ENCODE measurements at regions not wholly inside any gene's neighbourhood (a gene's known extent, or its start where the extent isn't known, plus 50 kb on each side); places are given as distances from the start of the nearest gene placed in this dataset.

DNA sequence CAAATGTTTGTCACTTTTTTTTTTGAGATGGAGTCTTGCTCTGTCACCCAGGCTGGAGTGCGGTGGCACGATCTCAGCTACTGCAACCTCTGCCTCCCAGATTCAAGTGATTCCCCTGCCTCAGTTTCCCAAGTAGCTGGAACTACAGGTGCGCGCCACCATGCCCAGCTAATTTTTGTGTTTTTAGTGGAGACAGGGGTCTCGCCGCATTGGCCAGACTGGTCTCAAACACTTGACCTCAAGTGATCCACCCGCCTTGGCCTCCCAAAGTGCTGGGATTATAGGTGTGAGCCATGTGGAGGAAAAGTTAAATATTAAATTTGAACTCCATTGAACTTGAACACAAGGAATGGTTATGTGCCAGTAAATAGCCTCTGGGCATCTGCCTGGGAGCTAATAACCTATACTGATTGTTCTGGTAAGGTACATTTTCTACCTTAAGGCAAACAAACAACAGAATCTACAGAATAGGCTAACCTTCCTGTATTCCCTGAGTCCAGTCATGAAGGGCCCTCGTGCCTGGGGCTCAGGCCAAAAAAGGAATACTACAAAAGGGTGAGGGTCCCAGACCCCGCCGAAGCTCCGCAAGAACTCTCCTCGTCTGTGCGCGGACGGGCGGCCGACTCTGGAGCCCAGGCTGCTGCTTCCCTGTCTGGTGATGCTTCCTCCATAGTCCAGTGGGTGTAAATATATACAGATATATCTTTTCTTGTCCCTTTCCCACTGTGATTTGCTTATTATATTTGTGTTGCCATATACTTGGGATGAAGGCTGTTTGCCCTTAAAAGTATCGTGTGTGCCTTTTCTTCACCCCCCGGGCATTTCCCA, 74.0 kb upstream of the EIF5 start:
- intact Hi-C loops (cut with micrococcal nuclease; ENCODE audit: unreplicated experiment), result no loop called here
- Mint-ChIP-seq H3K27ac (ENCODE audit: unreplicated experiment) (peak overlapping the region; percentile 63), H3K36me3 (ENCODE audit: insufficient read depth, unreplicated experiment) (no peaks in the 10 kb centered on the region), H3K9me3 (ENCODE audit: unreplicated experiment) (no peaks in the 10 kb centered on the region), H3K4me1 (ENCODE audit: low read depth, unreplicated experiment) (peaks cover 6% of the 10 kb centered on the region), H3K4me3 (ENCODE audit: unreplicated experiment) (peak overlapping the region; percentile 82), H3K27me3 (ENCODE audit: insufficient read depth, unreplicated experiment) (no peaks in the 10 kb centered on the region)
- no peaks in the 10 kb centered on the region for H3K9me3 ChIP-seq
- TF ChIP-seq, protein P1, sequence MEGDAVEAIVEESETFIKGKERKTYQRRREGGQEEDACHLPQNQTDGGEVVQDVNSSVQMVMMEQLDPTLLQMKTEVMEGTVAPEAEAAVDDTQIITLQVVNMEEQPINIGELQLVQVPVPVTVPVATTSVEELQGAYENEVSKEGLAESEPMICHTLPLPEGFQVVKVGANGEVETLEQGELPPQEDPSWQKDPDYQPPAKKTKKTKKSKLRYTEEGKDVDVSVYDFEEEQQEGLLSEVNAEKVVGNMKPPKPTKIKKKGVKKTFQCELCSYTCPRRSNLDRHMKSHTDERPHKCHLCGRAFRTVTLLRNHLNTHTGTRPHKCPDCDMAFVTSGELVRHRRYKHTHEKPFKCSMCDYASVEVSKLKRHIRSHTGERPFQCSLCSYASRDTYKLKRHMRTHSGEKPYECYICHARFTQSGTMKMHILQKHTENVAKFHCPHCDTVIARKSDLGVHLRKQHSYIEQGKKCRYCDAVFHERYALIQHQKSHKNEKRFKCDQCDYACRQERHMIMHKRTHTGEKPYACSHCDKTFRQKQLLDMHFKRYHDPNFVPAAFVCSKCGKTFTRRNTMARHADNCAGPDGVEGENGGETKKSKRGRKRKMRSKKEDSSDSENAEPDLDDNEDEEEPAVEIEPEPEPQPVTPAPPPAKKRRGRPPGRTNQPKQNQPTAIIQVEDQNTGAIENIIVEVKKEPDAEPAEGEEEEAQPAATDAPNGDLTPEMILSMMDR (IDR thresholded peaks at IDR 0.05; ENCODE audit: insufficient read depth in 1 of 2, low read depth in 1 of 2, low read length in 1 of 2, severe bottlenecking in 1 of 2, unreplicated experiment in 1 of 2), result no peak
- H3K4me1 ChIP-seq, result no peaks in the 10 kb centered on the region
- DNase-seq, result no peak
- H3K27me3 ChIP-seq (replicated peaks; ENCODE audit: control insufficient read depth, insufficient read depth, low read length), result no peaks in the 10 kb centered on the region
- H3K36me3 ChIP-seq (ENCODE audit: control insufficient read depth, insufficient read depth, low read length), result no peaks in the 10 kb centered on the region
- no TSS peak for BruUV-seq (replicated peaks)
- POLR2A ChIA-PET, result no interaction called here
- CTCF ChIA-PET, result no interaction called here
- H3K4me3 ChIP-seq (ENCODE audit: low read depth, low read length), result peak overlapping the region; percentile 37

DNA sequence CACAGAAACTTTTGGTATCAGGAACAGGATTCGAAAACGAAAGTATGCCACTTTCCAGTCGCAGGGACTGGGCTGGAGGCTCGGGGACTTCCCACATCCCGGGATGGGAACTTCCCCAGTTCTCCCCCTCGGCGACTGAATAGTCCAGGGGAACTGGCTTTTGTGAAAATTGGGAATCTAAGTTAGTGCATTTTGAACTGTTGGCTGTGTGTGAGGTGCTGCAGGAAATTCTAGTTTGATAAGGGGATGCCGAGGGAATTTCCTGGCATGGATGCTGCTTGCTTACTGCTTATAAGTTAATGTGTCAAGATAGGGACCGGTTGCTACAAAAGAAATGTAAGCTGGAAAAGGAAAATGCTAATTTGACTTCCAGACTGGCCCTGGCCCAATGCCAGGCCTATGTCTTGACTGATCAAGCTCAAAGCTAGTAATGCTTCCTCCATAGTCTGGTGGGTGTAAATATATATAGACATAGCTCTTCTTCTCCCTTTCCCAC, 73.4 kb upstream of the EIF5 start:
- no peaks in the 10 kb centered on the region for H3K36me3 ChIP-seq (ENCODE audit: control insufficient read depth, insufficient read depth, low read length)
- DNase-seq, result peak in 1 of 2 experiments; percentile 27
- TF ChIP-seq, protein P1 (IDR thresholded peaks at IDR 0.05; ENCODE audit: insufficient read depth in 1 of 2, low read depth in 1 of 2, low read length in 1 of 2, severe bottlenecking in 1 of 2, unreplicated experiment in 1 of 2), result no peak
- no peaks in the 10 kb centered on the region for H3K36me3 Mint-ChIP-seq (ENCODE audit: insufficient read depth, unreplicated experiment)
- no peaks in the 10 kb centered on the region for H3K27me3 Mint-ChIP-seq (ENCODE audit: insufficient read depth, unreplicated experiment)
- H3K27ac Mint-ChIP-seq (ENCODE audit: unreplicated experiment), result peak overlapping the region; percentile 63
- ChIA-PET POLR2A (interaction anchor here (0.6 kb wide), 1 partner anchor 118 kb away, joined by 5 read pairs; no protein-coding TSS in a partner anchor), CTCF (no interaction called here)
- no peaks in the 10 kb centered on the region for H3K4me1 ChIP-seq
- no peaks in the 10 kb centered on the region for H3K9me3 Mint-ChIP-seq (ENCODE audit: unreplicated experiment)
- no peaks in the 10 kb centered on the region for H3K27me3 ChIP-seq (replicated peaks; ENCODE audit: control insufficient read depth, insufficient read depth, low read length)
- intact Hi-C loops (cut with micrococcal nuclease; ENCODE audit: unreplicated experiment), result no loop called here
- H3K4me3 ChIP-seq (ENCODE audit: low read depth, low read length), result peak overlapping the region; percentile 37
- H3K4me1 Mint-ChIP-seq (ENCODE audit: low read depth, unreplicated experiment), result peaks cover 6% of the 10 kb centered on the region
- BruUV-seq (replicated peaks), result no TSS peak
- peak overlapping the region; percentile 82 for H3K4me3 Mint-ChIP-seq (ENCODE audit: unreplicated experiment)
- H3K9me3 ChIP-seq, result no peaks in the 10 kb centered on the region

- no peaks in the 10 kb centered on the region for H3K27me3 ChIP-seq (replicated peaks; ENCODE audit: control insufficient read depth, insufficient read depth, low read length)
- no peaks in the 10 kb centered on the region for H3K27me3 Mint-ChIP-seq (ENCODE audit: insufficient read depth, unreplicated experiment)
- H3K36me3 ChIP-seq (ENCODE audit: control insufficient read depth, insufficient read depth, low read length), result no peaks in the 10 kb centered on the region
- no peak overlapping the region for H3K4me3 ChIP-seq (ENCODE audit: low read depth, low read length)
- H3K9me3 Mint-ChIP-seq (ENCODE audit: unreplicated experiment), result no peaks in the 10 kb centered on the region
- peaks cover 5% of the 10 kb centered on the region; the same call in 1 of the 2 replicates for H3K4me1 ChIP-seq
- BruUV-seq (replicated peaks), result no TSS peak
- no peaks in the 10 kb centered on the region for H3K36me3 Mint-ChIP-seq (ENCODE audit: insufficient read depth, unreplicated experiment)
- H3K4me3 Mint-ChIP-seq (ENCODE audit: unreplicated experiment), result no peak overlapping the region
- DNase-seq, result no peak
- intact Hi-C loops (cut with micrococcal nuclease; ENCODE audit: unreplicated experiment), result no loop called here
- TF ChIP-seq, protein P1 (IDR thresholded peaks at IDR 0.05; ENCODE audit: insufficient read depth in 1 of 2, low read depth in 1 of 2, low read length in 1 of 2, severe bottlenecking in 1 of 2, unreplicated experiment in 1 of 2), result no peak
- H3K27ac Mint-ChIP-seq (ENCODE audit: unreplicated experiment), result no peak overlapping the region
- no peaks in the 10 kb centered on the region for H3K9me3 ChIP-seq
- ChIA-PET POLR2A (no interaction called here), CTCF (no interaction called here)
- peaks cover 7% of the 10 kb centered on the region for H3K4me1 Mint-ChIP-seq (ENCODE audit: low read depth, unreplicated experiment)
Observed at GRCh38 chr14:103267226-103267910, 66.7 kb upstream of the EIF5 start.
